Karpas-422 (cell line): ENCODE measurements at regions not wholly inside any gene's neighbourhood (a gene's known extent, or its start where the extent isn't known, plus 50 kb on each side); places are given as distances from the start of the nearest gene placed in this dataset.
"Not testable (repeated sequence)": the region's sequence is repeated elsewhere in the genome, so short reads cannot be mapped to it uniquely, and the experiment has no call there.

ENCODE experiments used
- DNase-seq: peaks from one replicate; pipeline ENCODE4 v3.0.0-alpha.2; 2015
- H2AFZ ChIP-seq: fragments of 200-600 bp; sonication (generic); 2 replicates; pipeline ENCODE4 v1.6.1; 2014; ENCODE audit warnings: antibody characterized with exemption, low read length, mixed read lengths
- H3K27ac ChIP-seq: fragments of 200-600 bp; sonication (generic); 2 replicates; pipeline ENCODE4 v1.5.1; 2014; ENCODE audit warnings: mild to moderate bottlenecking, low read length, moderate library complexity
- H3K27me3 ChIP-seq: fragments of 200-600 bp; sonication (generic); 2 replicates; pipeline ENCODE4 v1.6.1; 2014; ENCODE audit warnings: low read length, mixed read lengths
- H3K36me3 ChIP-seq: fragments of 200-600 bp; sonication (generic); 2 replicates; pipeline ENCODE4 v1.6.1; 2014; ENCODE audit warnings: low read length, mixed read lengths; ENCODE audit not compliant: insufficient read depth
- H3K4me1 ChIP-seq: fragments of 200-600 bp; sonication (generic); 2 replicates; pipeline ENCODE4 v1.6.1; 2014; ENCODE audit warnings: mild to moderate bottlenecking, low read length, mixed read lengths
- H3K4me2 ChIP-seq: fragments of 200-600 bp; sonication (generic); 2 replicates; pipeline ENCODE4 v1.6.1; 2014; ENCODE audit warnings: low read length, low read depth, mild to moderate bottlenecking; ENCODE audit not compliant: poor library complexity, severe bottlenecking
- H3K4me3 ChIP-seq: fragments of 200-600 bp; sonication (generic); 2 replicates; pipeline ENCODE4 v1.5.1; 2014; ENCODE audit warnings: mild to moderate bottlenecking, antibody characterized with exemption, low read length, mixed read lengths
- H3K79me2 ChIP-seq: fragments of 200-600 bp; sonication (generic); 2 replicates; pipeline ENCODE4 v1.6.1; 2014; ENCODE audit warnings: mild to moderate bottlenecking, low read length, mixed read lengths
- H3K9ac ChIP-seq: fragments of 200-600 bp; sonication (generic); 2 replicates; pipeline ENCODE4 v1.6.0; 2014; ENCODE audit warnings: low read length
- H3K9me2 ChIP-seq: fragments of 200-600 bp; sonication (generic), shearing (Covaris generic); replicated peaks from 2 replicates; pipeline ENCODE4 v1.6.0; 2014; ENCODE audit warnings: mild to moderate bottlenecking, low read length, moderate library complexity; ENCODE audit not compliant: insufficient read depth
- H3K9me3 ChIP-seq: fragments of 300-700, 200-600 bp; sonication (generic); 2 replicates; pipeline ENCODE4 v1.6.1; 2014; ENCODE audit warnings: low read length, mixed read lengths
- H4K20me1 ChIP-seq: fragments of 200-600 bp; sonication (generic); 2 replicates; pipeline ENCODE4 v1.6.1; 2014; ENCODE audit warnings: mild to moderate bottlenecking, antibody characterized with exemption, low read length, low read depth; ENCODE audit not compliant: insufficient read depth

- not testable (repeated sequence) for H3K27me3 ChIP-seq
These were observed 188.5 kb upstream of the HAND2 start for GRCh38 chr4:173718504-173718903.

GRCh38 chr4:173717581-173717980 lies 187.6 kb upstream of the HAND2 start:
- Histone ChIP-seq H3K9me2 (no peaks in the 10 kb centered on the region), H4K20me1 (no peaks in the 10 kb centered on the region)
- no peak for DNase-seq

More at GRCh38 chr4:173718504-173718903, 188.5 kb upstream of the HAND2 start:
- not testable (repeated sequence) for H3K36me3 ChIP-seq, H4K20me1 ChIP-seq, H3K4me1 ChIP-seq, H3K4me2 ChIP-seq, H2AFZ ChIP-seq, H3K27ac ChIP-seq, H3K79me2 ChIP-seq, H3K4me3 ChIP-seq, H3K9me2 ChIP-seq, DNase-seq, H3K9ac ChIP-seq, H3K9me3 ChIP-seq

DNA sequence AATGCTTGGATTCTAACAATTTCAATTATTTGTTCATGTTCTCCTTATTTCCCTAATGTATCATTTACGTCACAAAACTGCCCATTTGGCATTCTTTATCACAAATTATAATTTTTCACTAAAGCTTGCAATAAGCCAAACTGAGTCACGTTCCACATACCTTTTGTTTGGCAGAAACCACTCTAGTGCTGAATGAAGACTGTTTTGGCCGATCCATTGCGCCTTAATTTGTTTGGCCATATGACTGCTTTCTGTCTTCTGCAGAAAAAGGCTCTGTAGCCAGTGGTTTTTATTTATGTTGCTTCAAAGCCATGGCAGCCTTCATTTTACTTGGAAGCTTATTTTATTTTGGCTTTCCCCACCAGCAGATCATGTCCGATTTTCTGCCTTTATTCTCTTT lies 184.4 kb upstream of the HAND2 start:
- Histone ChIP-seq H3K79me2 (no peaks in the 10 kb centered on the region), H3K4me1 (no peaks in the 10 kb centered on the region), H3K9ac (no peak overlapping the region), H3K4me2 (no peak overlapping the region), H2AFZ (no peak overlapping the region), H3K27me3 (no peaks in the 10 kb centered on the region), H4K20me1 (no peaks in the 10 kb centered on the region), H3K36me3 (no peaks in the 10 kb centered on the region), H3K4me3 (no peak overlapping the region), H3K9me2 (no peaks in the 10 kb centered on the region), H3K27ac (no peak overlapping the region), H3K9me3 (no peaks in the 10 kb centered on the region)
- no peak for DNase-seq

More at GRCh38 chr4:173717581-173717980, 187.6 kb upstream of the HAND2 start:
- no peak overlapping the region for H2AFZ ChIP-seq
- no peak overlapping the region for H3K9ac ChIP-seq
- H3K4me1 ChIP-seq, result no peaks in the 10 kb centered on the region
- no peaks in the 10 kb centered on the region for H3K36me3 ChIP-seq
- H3K9me3 ChIP-seq, result no peaks in the 10 kb centered on the region
- no peak overlapping the region for H3K4me3 ChIP-seq
- no peak overlapping the region for H3K4me2 ChIP-seq
- H3K79me2 ChIP-seq, result no peaks in the 10 kb centered on the region
- H3K27ac ChIP-seq, result no peak overlapping the region
- H3K27me3 ChIP-seq, result no peaks in the 10 kb centered on the region

DNA sequence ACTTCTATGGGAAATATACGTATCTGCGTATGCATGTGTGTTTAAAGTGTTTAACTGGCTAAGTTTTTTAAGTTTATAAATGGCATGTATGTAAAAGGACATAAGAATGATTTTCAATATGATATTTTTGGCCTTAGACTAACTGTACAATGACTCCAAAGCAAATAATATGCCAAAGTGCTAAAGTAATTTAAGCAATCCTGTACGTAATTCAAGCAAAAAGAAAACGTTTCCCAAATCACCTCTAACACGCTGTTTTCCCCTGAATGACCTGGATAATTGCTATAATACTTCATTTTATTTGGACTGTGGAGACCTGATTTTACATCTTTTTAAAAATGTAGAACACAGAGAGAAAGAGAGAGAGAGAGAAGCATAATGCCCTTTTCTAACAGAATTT lies 183.0 kb upstream of the HAND2 start:
- Histone ChIP-seq H2AFZ (no peak overlapping the region), H3K27me3 (no peaks in the 10 kb centered on the region), H3K9me2 (no peaks in the 10 kb centered on the region), H3K27ac (no peak overlapping the region), H3K9ac (no peak overlapping the region), H3K36me3 (no peaks in the 10 kb centered on the region), H3K4me3 (no peak overlapping the region), H3K4me2 (no peak overlapping the region), H3K9me3 (no peaks in the 10 kb centered on the region), H3K79me2 (no peaks in the 10 kb centered on the region), H3K4me1 (no peaks in the 10 kb centered on the region), H4K20me1 (no peaks in the 10 kb centered on the region)
- no peak for DNase-seq

DNA sequence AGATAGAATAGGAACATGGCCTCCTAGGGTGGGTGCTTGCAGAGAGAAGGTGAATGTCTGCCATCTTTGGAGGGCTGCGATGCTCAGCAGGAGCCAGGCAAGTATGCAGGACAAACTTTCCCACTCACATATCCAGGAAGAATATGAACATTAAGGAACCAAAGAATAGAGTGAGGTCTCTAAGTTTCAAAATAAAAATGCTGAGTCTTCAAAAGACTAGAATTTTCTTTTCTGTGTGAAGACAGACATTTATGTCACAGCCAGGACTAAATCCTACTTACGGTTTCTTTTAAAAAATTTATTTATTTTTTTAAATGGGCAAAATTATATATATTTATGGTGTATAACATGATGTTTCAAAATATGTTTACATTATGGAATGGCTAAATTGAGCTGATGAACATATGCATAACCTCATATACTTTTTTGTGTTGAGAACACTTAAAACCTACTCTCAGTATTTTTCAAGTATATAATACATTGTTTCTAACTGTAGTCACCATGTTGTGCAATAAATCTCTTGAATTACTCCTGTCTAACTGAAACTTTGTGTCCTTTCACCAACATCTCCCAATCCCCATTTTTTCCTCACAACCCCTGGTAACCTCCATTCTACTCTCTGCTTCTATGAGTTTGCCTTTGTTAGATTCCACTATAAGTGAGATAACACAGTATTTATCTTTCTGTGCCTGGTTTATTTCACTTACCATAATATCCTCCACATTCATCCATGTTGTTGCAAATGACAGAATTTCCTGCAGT lies 177.8 kb upstream of the HAND2 start:
- Histone ChIP-seq H3K9ac (no peak overlapping the region), H3K9me3 (no peaks in the 10 kb centered on the region), H3K27ac (no peak overlapping the region), H2AFZ (no peak overlapping the region), H3K4me3 (no peak overlapping the region), H3K4me2 (no peak overlapping the region), H3K27me3 (no peaks in the 10 kb centered on the region), H3K36me3 (no peaks in the 10 kb centered on the region), H3K9me2 (no peaks in the 10 kb centered on the region), H3K4me1 (no peaks in the 10 kb centered on the region), H3K79me2 (no peaks in the 10 kb centered on the region), H4K20me1 (no peaks in the 10 kb centered on the region)
- no peak for DNase-seq

DNA sequence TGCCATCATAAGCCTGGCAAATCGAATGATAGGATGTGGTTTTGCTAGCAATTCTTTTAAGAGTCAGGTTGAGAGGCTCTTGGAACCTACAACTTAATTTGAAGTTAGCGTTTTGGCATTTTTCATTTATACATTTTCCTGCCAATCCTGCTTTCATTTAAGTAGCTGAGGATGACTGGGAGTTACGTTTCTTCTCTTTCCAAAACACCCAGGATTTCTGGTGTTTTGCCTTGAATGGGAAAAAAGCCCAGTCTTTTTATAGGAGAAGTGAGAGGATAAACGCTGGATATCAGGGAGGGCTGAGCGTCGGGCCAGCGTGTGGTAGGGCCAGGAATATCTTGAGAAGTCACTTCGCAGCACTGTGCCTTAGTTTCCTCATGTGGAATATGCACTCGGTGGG lies 174.2 kb upstream of the HAND2 start:
- Histone ChIP-seq H2AFZ (no peak overlapping the region), H4K20me1 (no peaks in the 10 kb centered on the region), H3K4me2 (no peak overlapping the region), H3K27me3 (no peaks in the 10 kb centered on the region), H3K4me1 (no peaks in the 10 kb centered on the region), H3K4me3 (no peak overlapping the region), H3K79me2 (no peaks in the 10 kb centered on the region), H3K36me3 (no peaks in the 10 kb centered on the region), H3K27ac (no peak overlapping the region), H3K9ac (no peak overlapping the region), H3K9me3 (no peaks in the 10 kb centered on the region), H3K9me2 (no peaks in the 10 kb centered on the region)
- no peak for DNase-seq

GRCh38 chr4:173703021-173703420 lies 173.0 kb upstream of the HAND2 start:
- no peaks in the 10 kb centered on the region for H3K27me3 ChIP-seq

GRCh38 chr4:173700650-173701049 lies 170.6 kb upstream of the HAND2 start:
- no peak for DNase-seq
- Histone ChIP-seq H3K36me3 (no peaks in the 10 kb centered on the region), H4K20me1 (no peaks in the 10 kb centered on the region), H3K9me3 (no peaks in the 10 kb centered on the region), H3K27ac (no peak overlapping the region), H3K79me2 (no peaks in the 10 kb centered on the region), H2AFZ (no peak overlapping the region), H3K9me2 (no peaks in the 10 kb centered on the region), H3K4me3 (no peak overlapping the region), H3K4me1 (no peaks in the 10 kb centered on the region), H3K4me2 (no peak overlapping the region), H3K27me3 (no peaks in the 10 kb centered on the region), H3K9ac (no peak overlapping the region)

More at GRCh38 chr4:173703021-173703420, 173.0 kb upstream of the HAND2 start:
- H3K9ac ChIP-seq, result no peak overlapping the region
- H3K4me2 ChIP-seq, result no peak overlapping the region
- H3K36me3 ChIP-seq, result no peaks in the 10 kb centered on the region
- no peak overlapping the region for H3K27ac ChIP-seq
- H3K4me1 ChIP-seq, result no peaks in the 10 kb centered on the region
- H4K20me1 ChIP-seq, result no peaks in the 10 kb centered on the region
- no peaks in the 10 kb centered on the region for H3K79me2 ChIP-seq
- H3K9me3 ChIP-seq, result no peaks in the 10 kb centered on the region
- H2AFZ ChIP-seq, result no peak overlapping the region
- DNase-seq, result no peak
- H3K4me3 ChIP-seq, result no peak overlapping the region
- H3K9me2 ChIP-seq, result no peaks in the 10 kb centered on the region
